Liver (tissue), 3 donors: ENCODE measurements at regions not wholly inside any gene's neighbourhood (a gene's known extent, or its start where the extent isn't known, plus 50 kb on each side); places are given as distances from the start of the nearest gene placed in this dataset.

ENCODE experiments used
- TAF1 ChIP-seq: conservative IDR thresholded peaks from 2 replicates; pipeline ENCODE4 v1.6.1; 2016; ENCODE audit warnings: antibody characterized with exemption, mild to moderate bottlenecking
- TF ChIP-seq, protein P1 (sequence below): fragments of 150-350 bp; IDR thresholded peaks from 2 replicates; pipeline ENCODE4 v1.5.1; 2017; ENCODE audit warnings: improper control_type of control experiment, low read depth, low read length; ENCODE audit not compliant: missing input control
- donor health status: healthy.
- donor health status: healthy.

DNA sequence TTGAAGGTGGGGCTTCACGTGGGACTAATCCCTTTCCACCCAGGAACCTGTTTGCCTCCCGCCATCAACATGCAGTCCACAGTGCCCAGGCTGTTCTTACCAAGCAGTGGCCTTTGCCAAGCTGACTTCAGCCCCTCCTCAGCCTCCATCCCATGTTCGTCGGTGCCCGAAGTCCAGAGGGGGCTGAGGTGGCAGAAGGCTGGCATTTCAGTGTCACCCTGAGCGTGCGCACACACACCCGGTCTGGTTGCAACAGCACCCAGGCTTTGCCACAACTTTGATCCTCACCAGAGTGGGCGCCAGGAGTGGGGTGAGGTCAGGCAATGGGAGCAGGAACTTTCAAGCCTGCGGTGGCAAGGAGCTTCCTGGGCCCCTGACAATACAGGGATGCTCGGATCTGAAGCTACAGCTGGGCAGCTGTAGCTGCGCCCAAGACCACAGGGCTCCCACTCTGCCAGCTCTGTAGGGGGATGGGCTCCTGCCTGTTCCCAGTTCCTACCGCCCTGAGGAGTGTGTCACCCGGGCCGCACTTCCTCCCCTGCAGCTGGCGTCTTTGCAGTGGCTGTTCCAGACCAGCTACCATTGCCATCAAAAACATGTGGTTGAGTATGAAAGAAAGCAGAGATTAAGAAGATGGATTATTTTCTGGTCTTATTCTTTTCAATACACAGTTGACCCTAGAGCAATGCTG is 428.0 kb downstream of the EPHA5 start:
- TF ChIP-seq, protein P1, sequence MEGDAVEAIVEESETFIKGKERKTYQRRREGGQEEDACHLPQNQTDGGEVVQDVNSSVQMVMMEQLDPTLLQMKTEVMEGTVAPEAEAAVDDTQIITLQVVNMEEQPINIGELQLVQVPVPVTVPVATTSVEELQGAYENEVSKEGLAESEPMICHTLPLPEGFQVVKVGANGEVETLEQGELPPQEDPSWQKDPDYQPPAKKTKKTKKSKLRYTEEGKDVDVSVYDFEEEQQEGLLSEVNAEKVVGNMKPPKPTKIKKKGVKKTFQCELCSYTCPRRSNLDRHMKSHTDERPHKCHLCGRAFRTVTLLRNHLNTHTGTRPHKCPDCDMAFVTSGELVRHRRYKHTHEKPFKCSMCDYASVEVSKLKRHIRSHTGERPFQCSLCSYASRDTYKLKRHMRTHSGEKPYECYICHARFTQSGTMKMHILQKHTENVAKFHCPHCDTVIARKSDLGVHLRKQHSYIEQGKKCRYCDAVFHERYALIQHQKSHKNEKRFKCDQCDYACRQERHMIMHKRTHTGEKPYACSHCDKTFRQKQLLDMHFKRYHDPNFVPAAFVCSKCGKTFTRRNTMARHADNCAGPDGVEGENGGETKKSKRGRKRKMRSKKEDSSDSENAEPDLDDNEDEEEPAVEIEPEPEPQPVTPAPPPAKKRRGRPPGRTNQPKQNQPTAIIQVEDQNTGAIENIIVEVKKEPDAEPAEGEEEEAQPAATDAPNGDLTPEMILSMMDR: no peak
- TF ChIP-seq TAF1: no peak
